K562 (cell line): ENCODE measurements at regions not wholly inside any gene's neighbourhood (a gene's known extent, or its start where the extent isn't known, plus 50 kb on each side); places are given as distances from the start of the nearest gene placed in this dataset.

Source experiments
- ATAC-seq: fragments of 200-7000 bp; cut with Tn5 transposase; 3 replicates; pipeline ENCODE4 v1.9.1; 2020; ENCODE audit warnings: moderate library complexity
- BruUV-seq: library from RNA; stranded (reverse); fragments of 400-500 nt; replicated peaks from 2 replicates; lab custom pipeline; 2021; lab: Mats Ljungman, UMichigan
- CTCF ChIA-PET: fragments of 300-600 bp; formaldehyde crosslinking; extraction: SDS; loops from one replicate; lab custom pipeline; 2021; ENCODE audit warnings: low intra/inter-chr PET ratio; lab: Yijun Ruan, JAX
- POLR2A ChIA-PET: fragments of 300-600, 350-650 bp; sonication (Branson Sonifier 250); formaldehyde crosslinking; extraction: SDS; loops from one replicate; lab custom pipeline; 2021; ENCODE audit warnings: antibody characterized with exemption, inconsistent platforms; lab: Yijun Ruan, JAX
- DNase-seq, 4 experiments: peaks; one replicate each; pipeline versions ENCODE4 v3.0.0 to v3.0.0-alpha.2; 2011 to 2018; ENCODE audit warnings: low spot score in 3 of 4, mixed read lengths in 3 of 4; ENCODE audit errors: extremely low read depth in 1 of 4
- FAIRE-seq: peaks from 2 replicates; lab custom pipeline; 2011; peaks lifted over from hg19 to GRCh38; lab: Jason Lieb, UNC
- H2AFZ ChIP-seq: 2 replicates; pipeline ENCODE4 v1.6.0; 2011; ENCODE audit warnings: low read depth, low read length, control low read depth, inconsistent platforms
- H3K27ac ChIP-seq: fragments of 200-600 bp; 3 replicates; pipeline ENCODE4 v1.8.0; 2011; ENCODE audit warnings: low read depth, mild to moderate bottlenecking, control low read depth, inconsistent platforms, low read length, moderate library complexity, mixed read lengths; ENCODE audit errors: extremely low read depth
- H3K27me3 ChIP-seq, 2 experiments: fragments of 300-600 bp in 1 of 2; 2 replicates in 1 of 2; 3 replicates in 1 of 2; pipeline versions ENCODE4 v1.6.0 to v1.8.0; 2011; ENCODE audit warnings: inconsistent platforms in 2 of 2, low read length in 2 of 2, mild to moderate bottlenecking in 1 of 2, mixed read lengths in 1 of 2, moderate library complexity in 1 of 2; ENCODE audit not compliant: control insufficient read depth in 2 of 2, insufficient read depth in 2 of 2
- H3K36me3 ChIP-seq: fragments of 300-600 bp; 3 replicates; pipeline ENCODE4 v1.8.0; 2011; ENCODE audit warnings: mild to moderate bottlenecking, low read length, inconsistent platforms; ENCODE audit not compliant: control insufficient read depth, insufficient read depth
- H3K4me1 ChIP-seq, 2 experiments: fragments of 200-600 bp in 1 of 2; replicated peaks in 1 of 2; 2 replicates in 1 of 2; 3 replicates in 1 of 2; pipeline versions ENCODE4 v1.5.1 to v1.8.0; 2011; ENCODE audit warnings: inconsistent platforms in 2 of 2, low read length in 2 of 2, mild to moderate bottlenecking in 1 of 2, mixed read lengths in 1 of 2, moderate library complexity in 1 of 2; ENCODE audit not compliant: control insufficient read depth in 2 of 2, insufficient read depth in 2 of 2
- H3K4me2 ChIP-seq: 2 replicates; pipeline ENCODE4 v1.6.1; 2011; ENCODE audit warnings: low read length, control low read depth, inconsistent platforms, mixed read lengths; ENCODE audit not compliant: insufficient read depth
- H3K4me3 ChIP-seq: fragments of 200-600 bp; sonication (generic), shearing (Covaris generic); 2 replicates; pipeline ENCODE4 v1.5.1; 2016; ENCODE audit warnings: control low read depth, inconsistent platforms
- H3K79me2 ChIP-seq: fragments of 200-600 bp; 3 replicates; pipeline ENCODE4 v1.8.0; 2011; ENCODE audit warnings: low read length, inconsistent platforms; ENCODE audit not compliant: control insufficient read depth, insufficient read depth
- H3K9ac ChIP-seq, 2 experiments: 2 replicates each; pipeline versions ENCODE4 v1.6.0 to v1.6.1; 2011; ENCODE audit warnings: low read depth in 2 of 2, low read length in 2 of 2, control low read depth in 1 of 2, inconsistent platforms in 1 of 2, mild to moderate bottlenecking in 1 of 2, mixed read lengths in 1 of 2; ENCODE audit not compliant: insufficient read depth in 1 of 2
- H3K9me1 ChIP-seq: one replicate; pipeline ENCODE4 v1.6.0; 2011; ENCODE audit warnings: inconsistent platforms, mild to moderate bottlenecking, low read length, moderate library complexity; ENCODE audit not compliant: control insufficient read depth, insufficient read depth
- H3K9me3 ChIP-seq: replicated peaks from 2 replicates; pipeline ENCODE4 v1.5.1; 2011; ENCODE audit warnings: low read depth, low read length, inconsistent platforms; ENCODE audit not compliant: control insufficient read depth, insufficient read depth
- H4K20me1 ChIP-seq: replicated peaks from 2 replicates; pipeline ENCODE4 v1.6.1; 2011; ENCODE audit warnings: low read length, inconsistent platforms, mixed read lengths; ENCODE audit not compliant: control insufficient read depth, insufficient read depth
- NCOR1 ChIP-seq: fragments of 450-650 bp; IDR thresholded peaks from 2 replicates; pipeline ENCODE4 v1.6.1; 2016; ENCODE audit warnings: mild to moderate bottlenecking, moderate library complexity
- NFYB ChIP-seq: IDR thresholded peaks from 2 replicates; pipeline ENCODE4 v1.6.1; 2011; ENCODE audit warnings: mild to moderate bottlenecking, moderate library complexity; ENCODE audit not compliant: insufficient read length; ENCODE audit errors: extremely low read depth
- NR2C2 ChIP-seq, 2 experiments: fragments of 200-800 bp in 1 of 2; sonication (Bioruptor generic) in 1 of 2; sonication (generic) in 1 of 2; formaldehyde crosslinking in 1 of 2; IDR thresholded peaks; 2 replicates each; pipeline versions ENCODE4 v1.6.1 to v1.8.0; 2016 to 2022; ENCODE audit warnings: mild to moderate bottlenecking in 1 of 2, missing compliant biosample characterization in 1 of 2, missing genetic modification characterization in 1 of 2, missing genetic modification reagents in 1 of 2
- POLR2B ChIP-seq: fragments of 450-650 bp; IDR thresholded peaks from 2 replicates; pipeline ENCODE4 v1.6.1; 2018; ENCODE audit warnings: low read depth; ENCODE audit not compliant: partially characterized antibody
- SREBF2 ChIP-seq: sonication (generic); formaldehyde crosslinking; IDR thresholded peaks from 2 replicates; pipeline ENCODE4 v1.4.0; 2020; ENCODE audit warnings: mild to moderate bottlenecking, missing genetic modification reagents
- SUPT5H ChIP-seq: fragments of 450-650 bp; IDR thresholded peaks from 2 replicates; pipeline ENCODE4 v1.6.1; 2016
- ZBTB1 ChIP-seq: sonication (generic); formaldehyde crosslinking; IDR thresholded peaks from 2 replicates; pipeline ENCODE4 v1.8.1; 2023; ENCODE audit warnings: missing genetic modification reagents, low read depth, mild to moderate bottlenecking, borderline replicate concordance
- ZFP91 ChIP-seq: sonication (generic); formaldehyde crosslinking; IDR thresholded peaks from 2 replicates; pipeline ENCODE4 v1.8.0; 2022; ENCODE audit warnings: mild to moderate bottlenecking, missing genetic modification reagents
- ZNF253 ChIP-seq: fragments of 250-450 bp; sonication (Bioruptor Pico); conservative IDR thresholded peaks from 2 replicates; pipeline ENCODE4 v1.6.1; 2021; ENCODE audit warnings: mild to moderate bottlenecking
- ZNF324 ChIP-seq: fragments of 250-450 bp; sonication (Bioruptor Pico); IDR thresholded peaks from 2 replicates; pipeline ENCODE4 v1.4.0; 2020; ENCODE audit warnings: mild to moderate bottlenecking
- ZNF518B ChIP-seq: fragments of 250-450 bp; sonication (Bioruptor Pico); IDR thresholded peaks from 2 replicates; pipeline ENCODE4 v1.5.0; 2021; ENCODE audit warnings: mild to moderate bottlenecking, moderate library complexity
- WGBS: fragments of 100-300 bp; shearing (Covaris generic); methylation state at CpG from one replicate; pipeline ENCODE4 v1.1.6; 2016; ENCODE audit warnings: low coverage, mixed read lengths; ENCODE audit not compliant: insufficient coverage; ENCODE audit errors: missing lambda C conversion rate; 5-methylcytosine and 5-hydroxymethylcytosine counted together
- in situ Hi-C: fragments of 300-500 bp; cut with MboI; formaldehyde crosslinking; loops from 4 replicates; pipeline ENCODE4 v1.15.0; 2018; ENCODE audit warnings: inconsistent platforms, mixed read lengths
- intact Hi-C: fragments of 100-400 bp; cut with micrococcal nuclease; formaldehyde crosslinking; loops from 2 replicates; pipeline ENCODE4 v1.14.2; 2022

GRCh38 chr10:114709984-114710383, 51.9 kb upstream of the ABLIM1 start:
- BruUV-seq: no TSS peak
- H3K4me2 ChIP-seq: no peak overlapping the region
- H3K79me2 ChIP-seq: no peaks in the 10 kb centered on the region
- H3K4me3 ChIP-seq: no peak overlapping the region
- H3K4me1 ChIP-seq: no peaks in the 10 kb centered on the region
- in situ Hi-C loops: no loop called here
- no peak overlapping the region for H2AFZ ChIP-seq
- ATAC-seq: no peak
- FAIRE-seq: no peak
- H3K9ac ChIP-seq: no peak overlapping the region
- POLR2A ChIA-PET: no interaction called here
- H3K9me3 ChIP-seq: no peaks in the 10 kb centered on the region
- no peaks in the 10 kb centered on the region; a peak in 1 of 5 replicates for H3K27me3 ChIP-seq
- WGBS: 0% methylated on average over 2 of the region's 2 CpGs
- no peak overlapping the region for H3K27ac ChIP-seq
- no peaks in the 10 kb centered on the region for H3K36me3 ChIP-seq
- no peak for TF ChIP-seq NCOR1
- TF ChIP-seq NFYB: no peak
- no peaks in the 10 kb centered on the region for H4K20me1 ChIP-seq
- CTCF ChIA-PET: no interaction called here
- intact Hi-C loops: no loop called here
- no peak for DNase-seq
- H3K9me1 ChIP-seq: no peaks in the 10 kb centered on the region

- H4K20me1 ChIP-seq: no peaks in the 10 kb centered on the region; the same call in 1 of the 2 replicates
- H2AFZ ChIP-seq: no peak overlapping the region
- BruUV-seq: no TSS peak
- CTCF ChIA-PET: no interaction called here
- ATAC-seq (no peak), DNase-seq (no peak), FAIRE-seq (no peak)
- POLR2A ChIA-PET: no interaction called here
- 0% methylated on average over 5 of the region's 5 CpGs for WGBS
- H3K4me3 ChIP-seq: no peak overlapping the region
- in situ Hi-C loops: no loop called here
- H3K4me1 ChIP-seq: no peaks in the 10 kb centered on the region
- intact Hi-C loops: no loop called here
- H3K9me1 ChIP-seq: no peaks in the 10 kb centered on the region
- H3K79me2 ChIP-seq: no peaks in the 10 kb centered on the region
- H3K27me3 ChIP-seq: no peaks in the 10 kb centered on the region; a peak in 1 of 5 replicates
- H3K36me3 ChIP-seq: no peaks in the 10 kb centered on the region
- H3K9ac ChIP-seq: no peak overlapping the region
- H3K27ac ChIP-seq: no peak overlapping the region
- H3K4me2 ChIP-seq: no peak overlapping the region
- H3K9me3 ChIP-seq: no peaks in the 10 kb centered on the region
- TF ChIP-seq SREBF2 (CRISPR knock-in tag) (no peak), ZBTB1 (CRISPR knock-in tag) (no peak), POLR2B (no peak), SUPT5H (no peak), ZNF518B (CRISPR knock-in tag) (no peak), ZNF324 (CRISPR knock-in tag) (no peak), ZFP91 (CRISPR knock-in tag) (no peak), ZNF253 (CRISPR knock-in tag) (no peak), NR2C2 (CRISPR knock-in tag; IDR thresholded peaks at IDR 0.05) (no peak), NR2C2 (tag; IDR thresholded peaks at IDR 0.05) (no peak)
These were observed 53.2 kb upstream of the ABLIM1 start for GRCh38 chr10:114711176-114711868.
